ENCODE measurements at regions not wholly inside any gene's neighbourhood (a gene's known extent, or its start where the extent isn't known, plus 50 kb on each side); places are given as distances from the start of the nearest gene placed in this dataset.

- no peaks in the 10 kb centered on the region for H3K36me3 ChIP-seq (ENCODE audit: insufficient read depth, low read length)
- no peaks in the 10 kb centered on the region for H3K9me3 ChIP-seq (replicated peaks; ENCODE audit: low read length)
- no peak overlapping the region for H3K4me3 ChIP-seq (ENCODE audit: low read length)
- peaks cover 35% of the 10 kb centered on the region for H3K4me1 ChIP-seq (ENCODE audit: control insufficient read depth, insufficient read depth, low read length)
- no peak overlapping the region for H3K4me2 ChIP-seq (ENCODE audit: low read length)
- H3K27me3 ChIP-seq (ENCODE audit: control insufficient read depth, insufficient read depth, low read length), result no peaks in the 10 kb centered on the region
- H3K9ac ChIP-seq (ENCODE audit: low read depth, low read length), result no peak overlapping the region
Observed at GRCh38 chr12:59036973-59037762, 116.9 kb upstream of the LRIG3 start.

- Histone ChIP-seq H3K36me3 (ENCODE audit: insufficient read depth, low read length) (no peaks in the 10 kb centered on the region), H3K4me1 (ENCODE audit: control insufficient read depth, insufficient read depth, low read length) (peaks cover 29% of the 10 kb centered on the region), H3K9ac (ENCODE audit: low read depth, low read length) (no peak overlapping the region), H3K4me2 (ENCODE audit: low read length) (no peak overlapping the region), H3K4me3 (ENCODE audit: low read length) (no peak overlapping the region), H3K9me3 (replicated peaks; ENCODE audit: low read length) (no peaks in the 10 kb centered on the region), H3K27me3 (ENCODE audit: control insufficient read depth, insufficient read depth, low read length) (no peaks in the 10 kb centered on the region)
Observed at GRCh38 chr12:59036347-59036746, 116.0 kb upstream of the LRIG3 start.

GRCh38 chr12:59031313-59031712, 111.0 kb upstream of the LRIG3 start:
- Histone ChIP-seq H3K4me3 (ENCODE audit: low read length) (no peak overlapping the region), H3K4me2 (ENCODE audit: low read length) (no peak overlapping the region), H3K9ac (ENCODE audit: low read depth, low read length) (no peak overlapping the region), H3K36me3 (ENCODE audit: insufficient read depth, low read length) (no peaks in the 10 kb centered on the region), H3K9me3 (replicated peaks; ENCODE audit: low read length) (no peaks in the 10 kb centered on the region), H3K4me1 (ENCODE audit: control insufficient read depth, insufficient read depth, low read length) (peaks cover 7% of the 10 kb centered on the region), H3K27me3 (ENCODE audit: control insufficient read depth, insufficient read depth, low read length) (no peaks in the 10 kb centered on the region)

- Histone ChIP-seq H3K36me3 (ENCODE audit: insufficient read depth, low read length) (no peaks in the 10 kb centered on the region), H3K27me3 (ENCODE audit: control insufficient read depth, insufficient read depth, low read length) (no peaks in the 10 kb centered on the region), H3K4me2 (ENCODE audit: low read length) (no peak overlapping the region), H3K4me3 (ENCODE audit: low read length) (no peak overlapping the region), H3K4me1 (ENCODE audit: control insufficient read depth, insufficient read depth, low read length) (peaks cover 5% of the 10 kb centered on the region), H3K9me3 (replicated peaks; ENCODE audit: low read length) (no peaks in the 10 kb centered on the region), H3K9ac (ENCODE audit: low read depth, low read length) (no peak overlapping the region)
Observed at GRCh38 chr12:59030415-59030814, 110.1 kb upstream of the LRIG3 start.

GRCh38 chr12:59027199-59027598, 106.9 kb upstream of the LRIG3 start:
- Histone ChIP-seq H3K4me3 (ENCODE audit: low read length) (no peak overlapping the region), H3K4me2 (ENCODE audit: low read length) (no peak overlapping the region), H3K4me1 (ENCODE audit: control insufficient read depth, insufficient read depth, low read length) (peaks cover 12% of the 10 kb centered on the region), H3K36me3 (ENCODE audit: insufficient read depth, low read length) (no peaks in the 10 kb centered on the region), H3K27me3 (ENCODE audit: control insufficient read depth, insufficient read depth, low read length) (no peaks in the 10 kb centered on the region), H3K9me3 (replicated peaks; ENCODE audit: low read length) (no peaks in the 10 kb centered on the region), H3K9ac (ENCODE audit: low read depth, low read length) (no peak overlapping the region)

GRCh38 chr12:59023861-59024424, 103.6 kb upstream of the LRIG3 start:
- Histone ChIP-seq H3K9ac (ENCODE audit: low read depth, low read length) (no peak overlapping the region), H3K4me1 (ENCODE audit: control insufficient read depth, insufficient read depth, low read length) (peaks cover 12% of the 10 kb centered on the region), H3K4me3 (ENCODE audit: low read length) (no peak overlapping the region), H3K27me3 (ENCODE audit: control insufficient read depth, insufficient read depth, low read length) (no peaks in the 10 kb centered on the region), H3K36me3 (ENCODE audit: insufficient read depth, low read length) (no peaks in the 10 kb centered on the region), H3K9me3 (replicated peaks; ENCODE audit: low read length) (no peaks in the 10 kb centered on the region), H3K4me2 (ENCODE audit: low read length) (peak overlapping the region; percentile 24)

GRCh38 chr12:59020073-59020946, 100.0 kb upstream of the LRIG3 start:
- no peaks in the 10 kb centered on the region for H3K27me3 ChIP-seq (ENCODE audit: control insufficient read depth, insufficient read depth, low read length)
- peaks cover 12% of the 10 kb centered on the region for H3K4me1 ChIP-seq (ENCODE audit: control insufficient read depth, insufficient read depth, low read length)

GRCh38 chr12:59014885-59015284, 94.6 kb upstream of the LRIG3 start:
- H3K4me3 ChIP-seq (ENCODE audit: low read length), result no peak overlapping the region

More at GRCh38 chr12:59020073-59020946, 100.0 kb upstream of the LRIG3 start:
- Histone ChIP-seq H3K9me3 (replicated peaks; ENCODE audit: low read length) (no peaks in the 10 kb centered on the region), H3K9ac (ENCODE audit: low read depth, low read length) (no peak overlapping the region), H3K4me3 (ENCODE audit: low read length) (no peak overlapping the region), H3K36me3 (ENCODE audit: insufficient read depth, low read length) (no peaks in the 10 kb centered on the region), H3K4me2 (ENCODE audit: low read length) (no peak overlapping the region)

GRCh38 chr12:59010941-59011340, 90.6 kb upstream of the LRIG3 start:
- Histone ChIP-seq H3K4me2 (ENCODE audit: low read length) (no peak overlapping the region), H3K36me3 (ENCODE audit: insufficient read depth, low read length) (no peaks in the 10 kb centered on the region), H3K9ac (ENCODE audit: low read depth, low read length) (no peak overlapping the region), H3K4me3 (ENCODE audit: low read length) (no peak overlapping the region), H3K9me3 (replicated peaks; ENCODE audit: low read length) (no peaks in the 10 kb centered on the region), H3K4me1 (ENCODE audit: control insufficient read depth, insufficient read depth, low read length) (no peaks in the 10 kb centered on the region), H3K27me3 (ENCODE audit: control insufficient read depth, insufficient read depth, low read length) (no peaks in the 10 kb centered on the region)

More at GRCh38 chr12:59014885-59015284, 94.6 kb upstream of the LRIG3 start:
- no peaks in the 10 kb centered on the region for H3K4me1 ChIP-seq (ENCODE audit: control insufficient read depth, insufficient read depth, low read length)
- no peaks in the 10 kb centered on the region for H3K27me3 ChIP-seq (ENCODE audit: control insufficient read depth, insufficient read depth, low read length)
- H3K36me3 ChIP-seq (ENCODE audit: insufficient read depth, low read length), result no peaks in the 10 kb centered on the region
- H3K9ac ChIP-seq (ENCODE audit: low read depth, low read length), result no peak overlapping the region
- H3K4me2 ChIP-seq (ENCODE audit: low read length), result no peak overlapping the region
- no peaks in the 10 kb centered on the region for H3K9me3 ChIP-seq (replicated peaks; ENCODE audit: low read length)

- Histone ChIP-seq H3K4me2 (ENCODE audit: low read length) (no peak overlapping the region), H3K9ac (ENCODE audit: low read depth, low read length) (no peak overlapping the region), H3K36me3 (ENCODE audit: insufficient read depth, low read length) (no peaks in the 10 kb centered on the region), H3K9me3 (replicated peaks; ENCODE audit: low read length) (no peaks in the 10 kb centered on the region), H3K27me3 (ENCODE audit: control insufficient read depth, insufficient read depth, low read length) (no peaks in the 10 kb centered on the region), H3K4me1 (ENCODE audit: control insufficient read depth, insufficient read depth, low read length) (no peaks in the 10 kb centered on the region), H3K4me3 (ENCODE audit: low read length) (no peak overlapping the region)
Observed at GRCh38 chr12:59010118-59010517, 89.8 kb upstream of the LRIG3 start.

- H3K36me3 ChIP-seq (ENCODE audit: insufficient read depth, low read length), result no peaks in the 10 kb centered on the region
- H3K9me3 ChIP-seq (replicated peaks; ENCODE audit: low read length), result no peaks in the 10 kb centered on the region
- H3K9ac ChIP-seq (ENCODE audit: low read depth, low read length), result no peak overlapping the region
- H3K4me1 ChIP-seq (ENCODE audit: control insufficient read depth, insufficient read depth, low read length), result no peaks in the 10 kb centered on the region
- no peak overlapping the region for H3K4me3 ChIP-seq (ENCODE audit: low read length)
- H3K4me2 ChIP-seq (ENCODE audit: low read length), result no peak overlapping the region
- H3K27me3 ChIP-seq (ENCODE audit: control insufficient read depth, insufficient read depth, low read length), result no peaks in the 10 kb centered on the region
Observed at GRCh38 chr12:59007620-59008019, 87.3 kb upstream of the LRIG3 start.

All from skeletal muscle satellite cell (primary cell).